ENCODE measurements at regions not wholly inside any gene's neighbourhood (a gene's known extent, or its start where the extent isn't known, plus 50 kb on each side); places are given as distances from the start of the nearest gene placed in this dataset.
"Not testable (repeated sequence)": the region's sequence is repeated elsewhere in the genome, so short reads cannot be mapped to it uniquely, and the experiment has no call there.

- not testable (repeated sequence) for TF ChIP-seq ZSCAN18, GABPB1 (CRISPR knock-in tag; IDR thresholded peaks at IDR 0.05)
- TF ChIP-seq, protein P1, sequence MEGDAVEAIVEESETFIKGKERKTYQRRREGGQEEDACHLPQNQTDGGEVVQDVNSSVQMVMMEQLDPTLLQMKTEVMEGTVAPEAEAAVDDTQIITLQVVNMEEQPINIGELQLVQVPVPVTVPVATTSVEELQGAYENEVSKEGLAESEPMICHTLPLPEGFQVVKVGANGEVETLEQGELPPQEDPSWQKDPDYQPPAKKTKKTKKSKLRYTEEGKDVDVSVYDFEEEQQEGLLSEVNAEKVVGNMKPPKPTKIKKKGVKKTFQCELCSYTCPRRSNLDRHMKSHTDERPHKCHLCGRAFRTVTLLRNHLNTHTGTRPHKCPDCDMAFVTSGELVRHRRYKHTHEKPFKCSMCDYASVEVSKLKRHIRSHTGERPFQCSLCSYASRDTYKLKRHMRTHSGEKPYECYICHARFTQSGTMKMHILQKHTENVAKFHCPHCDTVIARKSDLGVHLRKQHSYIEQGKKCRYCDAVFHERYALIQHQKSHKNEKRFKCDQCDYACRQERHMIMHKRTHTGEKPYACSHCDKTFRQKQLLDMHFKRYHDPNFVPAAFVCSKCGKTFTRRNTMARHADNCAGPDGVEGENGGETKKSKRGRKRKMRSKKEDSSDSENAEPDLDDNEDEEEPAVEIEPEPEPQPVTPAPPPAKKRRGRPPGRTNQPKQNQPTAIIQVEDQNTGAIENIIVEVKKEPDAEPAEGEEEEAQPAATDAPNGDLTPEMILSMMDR (IDR thresholded peaks at IDR 0.05): not testable (repeated sequence)
Measured at GRCh38 chr4:128535510-128535909, 247.9 kb upstream of the PGRMC2 start.
